Bronchial epithelial cell (primary cell): ENCODE measurements at regions not wholly inside any gene's neighbourhood (a gene's known extent, or its start where the extent isn't known, plus 50 kb on each side); places are given as distances from the start of the nearest gene placed in this dataset.
"Not testable (repeated sequence)": the region's sequence is repeated elsewhere in the genome, so short reads cannot be mapped to it uniquely, and the experiment has no call there.

Source experiments
- DNase-seq: peaks from one replicate; pipeline ENCODE4 v3.0.0-alpha.2; 2010; ENCODE audit warnings: low read depth
- FAIRE-seq: peaks from 2 replicates; lab custom pipeline; 2011; peaks lifted over from hg19 to GRCh38; lab: Jason Lieb, UNC
- H3K27me3 ChIP-seq: 2 replicates; pipeline ENCODE4 v1.5.1; 2011; ENCODE audit warnings: low read length; ENCODE audit not compliant: control insufficient read depth, insufficient read depth
- H3K36me3 ChIP-seq: 2 replicates; pipeline ENCODE4 v1.5.1; 2011; ENCODE audit warnings: low read length; ENCODE audit not compliant: control insufficient read depth, insufficient read depth
- H3K4me3 ChIP-seq: 2 replicates; pipeline ENCODE4 v1.5.1; 2011; ENCODE audit warnings: mild to moderate bottlenecking, low read depth, low read length, control low read depth
- TF ChIP-seq, protein P1 (sequence below): IDR thresholded peaks from 2 replicates; pipeline ENCODE4 v1.5.1; 2011; ENCODE audit warnings: mild to moderate bottlenecking, moderate library complexity, low read length, control low read depth, inconsistent platforms; ENCODE audit not compliant: insufficient read depth, severe bottlenecking

DNA sequence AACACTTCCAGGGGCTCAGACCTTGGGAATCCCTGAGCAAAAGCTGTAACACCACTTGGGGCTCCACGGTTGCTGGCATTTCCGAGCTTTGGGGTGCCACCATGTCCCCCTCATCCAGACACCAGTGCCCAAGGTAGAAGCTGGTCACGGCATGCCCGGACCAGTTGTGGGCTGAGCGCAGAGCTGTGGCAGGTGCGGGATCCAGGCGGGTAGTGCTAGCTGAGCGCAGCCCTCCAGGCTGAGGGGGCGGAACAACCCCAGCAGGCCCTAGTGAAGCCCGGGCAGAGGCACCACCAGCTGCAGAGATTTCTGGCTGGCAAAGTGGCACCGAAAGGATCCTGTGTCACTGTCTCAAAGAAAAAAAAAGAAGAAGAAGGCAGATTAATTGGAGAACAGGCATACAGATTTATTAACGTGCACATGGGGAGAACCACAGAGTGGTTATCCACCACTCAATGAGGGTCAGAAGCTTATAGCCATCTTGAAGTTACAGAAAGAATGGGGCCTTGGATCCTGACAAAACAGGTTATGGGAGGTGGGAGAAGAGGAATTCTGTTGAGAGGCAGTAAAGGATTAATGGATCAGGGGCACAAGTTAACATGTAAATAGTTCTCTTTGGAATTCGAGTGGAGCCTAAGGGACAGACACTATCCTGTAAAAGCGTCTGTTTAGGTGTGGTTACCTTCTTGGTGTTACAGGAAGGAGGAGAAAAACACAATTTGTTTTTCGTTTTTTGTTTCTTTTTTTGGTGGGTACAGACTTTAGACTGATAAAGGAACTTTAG is 107.5 kb downstream of the CD24 start:
- Histone ChIP-seq H3K27me3 (no peaks in the 10 kb centered on the region), H3K4me3 (no peak overlapping the region), H3K36me3 (peaks cover 1% of the 10 kb centered on the region)
- TF ChIP-seq, protein P1, sequence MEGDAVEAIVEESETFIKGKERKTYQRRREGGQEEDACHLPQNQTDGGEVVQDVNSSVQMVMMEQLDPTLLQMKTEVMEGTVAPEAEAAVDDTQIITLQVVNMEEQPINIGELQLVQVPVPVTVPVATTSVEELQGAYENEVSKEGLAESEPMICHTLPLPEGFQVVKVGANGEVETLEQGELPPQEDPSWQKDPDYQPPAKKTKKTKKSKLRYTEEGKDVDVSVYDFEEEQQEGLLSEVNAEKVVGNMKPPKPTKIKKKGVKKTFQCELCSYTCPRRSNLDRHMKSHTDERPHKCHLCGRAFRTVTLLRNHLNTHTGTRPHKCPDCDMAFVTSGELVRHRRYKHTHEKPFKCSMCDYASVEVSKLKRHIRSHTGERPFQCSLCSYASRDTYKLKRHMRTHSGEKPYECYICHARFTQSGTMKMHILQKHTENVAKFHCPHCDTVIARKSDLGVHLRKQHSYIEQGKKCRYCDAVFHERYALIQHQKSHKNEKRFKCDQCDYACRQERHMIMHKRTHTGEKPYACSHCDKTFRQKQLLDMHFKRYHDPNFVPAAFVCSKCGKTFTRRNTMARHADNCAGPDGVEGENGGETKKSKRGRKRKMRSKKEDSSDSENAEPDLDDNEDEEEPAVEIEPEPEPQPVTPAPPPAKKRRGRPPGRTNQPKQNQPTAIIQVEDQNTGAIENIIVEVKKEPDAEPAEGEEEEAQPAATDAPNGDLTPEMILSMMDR = no peak
- FAIRE-seq = no peak
- DNase-seq = no peak

DNA sequence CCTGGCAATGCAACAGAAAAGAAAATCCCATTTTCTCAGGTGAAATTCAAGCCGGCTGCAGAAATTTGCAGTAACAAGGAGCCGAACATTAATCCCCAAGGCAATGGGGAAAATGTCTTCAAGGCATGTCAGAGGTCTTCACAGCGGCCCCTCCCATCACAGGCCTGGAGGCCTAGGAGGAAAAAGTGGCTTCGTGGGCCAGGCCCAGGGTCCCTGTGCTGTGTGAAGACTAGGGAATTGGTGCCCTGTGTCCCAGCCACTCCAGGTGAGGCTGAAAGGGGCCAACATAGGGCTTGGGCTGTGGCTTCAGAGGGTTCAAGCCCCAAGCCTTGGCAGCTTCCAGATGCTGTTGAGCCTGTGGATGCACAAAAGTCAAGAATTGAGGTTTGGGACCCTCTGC is 111.7 kb downstream of the CD24 start:
- H3K4me3 ChIP-seq = no peak overlapping the region
- H3K36me3 ChIP-seq = peaks cover 1% of the 10 kb centered on the region
- H3K27me3 ChIP-seq = no peaks in the 10 kb centered on the region
- DNase-seq = no peak
- TF ChIP-seq, protein P1 = no peak
- no peak for FAIRE-seq

DNA sequence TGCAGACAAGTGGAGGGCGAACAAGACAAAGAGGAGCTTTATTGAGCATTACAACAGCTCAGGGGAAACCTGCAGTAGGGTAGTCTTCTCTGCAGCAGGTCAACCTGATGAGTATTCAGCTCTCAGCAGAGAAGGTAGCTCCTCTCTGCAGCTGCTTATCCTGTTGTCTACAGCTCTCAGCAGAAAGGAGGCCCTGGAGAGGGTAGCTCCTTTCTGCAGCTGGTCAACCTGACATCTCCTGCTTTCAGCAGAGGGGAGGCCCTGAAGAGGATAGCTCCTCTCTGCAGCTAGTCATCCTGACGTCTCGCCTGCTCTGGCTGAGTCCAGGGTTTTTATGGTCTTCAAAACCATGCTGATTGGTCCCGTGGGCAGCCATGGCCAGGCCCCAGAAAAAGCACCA is 113.6 kb downstream of the CD24 start:
- TF ChIP-seq, protein P1 = no peak
- H3K36me3 ChIP-seq = peaks cover 1% of the 10 kb centered on the region
- FAIRE-seq = no peak
- no peak for DNase-seq
- no peak overlapping the region for H3K4me3 ChIP-seq
- no peaks in the 10 kb centered on the region for H3K27me3 ChIP-seq

DNA sequence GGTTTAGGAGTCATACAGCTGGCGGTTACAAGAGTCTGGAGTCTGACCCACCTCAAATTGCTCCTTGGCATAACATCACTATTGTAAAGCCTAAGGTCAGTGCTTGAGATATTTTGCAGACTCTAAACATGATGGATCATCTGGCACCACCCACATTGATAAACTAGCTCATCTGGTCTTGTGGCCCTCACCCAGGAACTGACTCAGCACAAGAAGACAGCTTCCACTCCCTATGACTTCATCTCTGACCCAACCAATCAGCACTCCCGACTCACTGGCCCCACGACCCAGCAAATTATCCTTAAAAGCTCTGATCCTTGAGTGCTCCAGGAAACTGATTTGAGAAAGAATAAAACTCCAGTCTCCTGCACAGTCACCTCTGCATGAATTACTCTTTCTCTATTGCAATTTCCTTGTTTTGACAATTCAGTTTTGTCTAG is 115.9 kb downstream of the CD24 start:
- TF ChIP-seq, protein P1 = no peak
- Histone ChIP-seq H3K4me3 (no peak overlapping the region), H3K27me3 (no peaks in the 10 kb centered on the region), H3K36me3 (no peaks in the 10 kb centered on the region)
- FAIRE-seq (peak; percentile 18), DNase-seq (peak; percentile 94)

DNA sequence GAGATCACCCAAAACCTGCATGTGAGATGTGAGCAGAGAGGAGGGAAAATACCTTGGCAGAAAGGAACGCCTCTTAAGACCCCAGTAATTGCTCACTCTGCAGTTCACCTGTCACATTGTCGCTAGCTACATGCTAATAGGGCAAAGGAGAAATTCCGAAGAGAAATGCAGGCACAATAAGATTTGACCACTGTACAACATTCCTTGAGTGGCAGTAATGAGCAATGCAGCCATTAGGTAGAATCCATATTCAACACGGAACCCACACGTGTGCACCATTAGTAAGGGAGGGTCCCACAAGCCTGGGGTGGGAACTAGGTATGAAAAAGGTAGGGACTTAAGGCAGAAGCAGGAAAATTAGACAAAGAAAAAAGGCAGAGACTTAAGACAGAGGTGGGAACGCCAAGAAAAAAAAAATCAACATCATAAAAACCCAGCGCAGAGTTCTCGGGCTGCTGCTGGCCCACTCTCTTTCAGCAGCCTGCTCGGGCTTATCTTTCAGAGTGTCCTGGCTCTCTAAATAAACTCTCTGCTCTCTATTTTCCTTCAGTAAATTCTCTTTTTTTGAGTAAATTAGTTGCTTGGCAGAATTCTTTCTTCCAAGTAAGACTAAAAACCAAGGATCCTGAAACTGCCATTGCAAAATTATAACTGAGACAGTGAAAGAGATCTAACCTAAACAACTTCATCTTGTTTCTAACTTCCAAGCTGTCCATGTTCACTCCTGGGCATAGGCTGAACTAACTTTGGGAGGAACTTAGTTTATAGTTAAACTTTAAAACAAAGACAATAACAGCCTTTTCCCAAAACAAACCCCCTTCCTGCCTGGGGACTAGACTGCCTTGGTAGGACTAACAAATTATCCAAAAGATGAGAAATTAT is 116.5 kb downstream of the CD24 start:
- FAIRE-seq = no peak
- DNase-seq = no peak

DNA sequence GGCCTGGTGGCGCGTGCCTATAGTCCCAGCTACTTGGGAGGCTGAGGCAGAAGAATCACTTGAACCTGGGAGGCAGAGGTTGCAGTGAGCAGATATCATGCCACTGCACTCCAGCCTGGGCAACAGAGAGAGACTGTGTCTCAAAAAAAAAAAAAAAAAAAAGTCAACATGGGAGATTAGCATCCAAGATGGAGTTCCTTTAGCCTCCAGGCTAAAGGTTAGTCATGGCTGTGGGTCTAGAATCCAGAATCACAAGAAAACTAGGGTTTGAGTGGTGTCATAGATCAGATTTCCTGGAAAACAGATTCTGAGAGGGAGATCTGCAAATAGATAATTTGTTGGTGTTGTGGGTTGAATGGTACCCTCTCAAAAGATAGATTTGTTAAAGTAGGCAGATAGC is 117.2 kb downstream of the CD24 start:
- FAIRE-seq, DNase-seq: not testable (repeated sequence)

More for the DNA sequence above, 116.5 kb downstream of the CD24 start:
- TF ChIP-seq, protein P1 = no peak
- H3K27me3 ChIP-seq = no peaks in the 10 kb centered on the region
- no peaks in the 10 kb centered on the region for H3K36me3 ChIP-seq
- no peak overlapping the region for H3K4me3 ChIP-seq

More for the DNA sequence above, 117.2 kb downstream of the CD24 start:
- H3K36me3 ChIP-seq, H3K27me3 ChIP-seq, H3K4me3 ChIP-seq: not testable (repeated sequence)
